ENCODE measurements at regions not wholly inside any gene's neighbourhood (a gene's known extent, or its start where the extent isn't known, plus 50 kb on each side); places are given as distances from the start of the nearest gene placed in this dataset.
"Not testable (repeated sequence)": the region's sequence is repeated elsewhere in the genome, so short reads cannot be mapped to it uniquely, and the experiment has no call there.

DNA sequence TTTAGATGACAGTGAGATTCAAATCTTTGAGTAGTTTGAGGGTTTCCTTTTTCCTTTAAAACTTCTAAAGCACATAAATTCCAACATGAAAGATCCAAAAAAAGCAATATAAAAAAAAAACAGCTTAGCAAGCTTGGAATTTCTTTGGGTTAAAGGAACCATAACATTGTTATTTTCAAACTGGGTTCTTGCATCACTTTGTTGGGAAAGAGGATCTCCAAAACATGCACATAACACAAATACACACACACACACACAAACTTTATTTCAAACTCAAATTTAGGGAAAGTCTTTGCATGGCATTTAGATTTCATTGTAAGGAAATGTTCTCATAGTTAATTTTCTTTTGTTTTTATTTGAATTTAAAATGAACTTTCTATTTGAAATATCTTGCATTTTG lies 79.2 kb upstream of the COL8A1 start:
- Histone ChIP-seq H3K36me3 (ENCODE audit: insufficient read depth, low read length) (no peaks in the 10 kb centered on the region), H4K20me1 (ENCODE audit: insufficient read depth, low read length) (no peaks in the 10 kb centered on the region), H3K9me3 (ENCODE audit: low read depth, low read length) (no peaks in the 10 kb centered on the region), H2AFZ (ENCODE audit: low read length) (no peak overlapping the region), H3K4me3 (ENCODE audit: insufficient read depth, low read length) (no peak overlapping the region), H3K27ac (ENCODE audit: low read depth, low read length) (no peak overlapping the region), H3K79me2 (ENCODE audit: insufficient read depth, low read length) (no peaks in the 10 kb centered on the region), H3K27me3 (ENCODE audit: insufficient read depth, low read length) (no peaks in the 10 kb centered on the region), H3K4me1 (ENCODE audit: insufficient read depth, low read length) (peaks cover 10% of the 10 kb centered on the region), H3K4me2 (ENCODE audit: insufficient read depth, low read length) (no peak overlapping the region)
- TF ChIP-seq, protein P1, sequence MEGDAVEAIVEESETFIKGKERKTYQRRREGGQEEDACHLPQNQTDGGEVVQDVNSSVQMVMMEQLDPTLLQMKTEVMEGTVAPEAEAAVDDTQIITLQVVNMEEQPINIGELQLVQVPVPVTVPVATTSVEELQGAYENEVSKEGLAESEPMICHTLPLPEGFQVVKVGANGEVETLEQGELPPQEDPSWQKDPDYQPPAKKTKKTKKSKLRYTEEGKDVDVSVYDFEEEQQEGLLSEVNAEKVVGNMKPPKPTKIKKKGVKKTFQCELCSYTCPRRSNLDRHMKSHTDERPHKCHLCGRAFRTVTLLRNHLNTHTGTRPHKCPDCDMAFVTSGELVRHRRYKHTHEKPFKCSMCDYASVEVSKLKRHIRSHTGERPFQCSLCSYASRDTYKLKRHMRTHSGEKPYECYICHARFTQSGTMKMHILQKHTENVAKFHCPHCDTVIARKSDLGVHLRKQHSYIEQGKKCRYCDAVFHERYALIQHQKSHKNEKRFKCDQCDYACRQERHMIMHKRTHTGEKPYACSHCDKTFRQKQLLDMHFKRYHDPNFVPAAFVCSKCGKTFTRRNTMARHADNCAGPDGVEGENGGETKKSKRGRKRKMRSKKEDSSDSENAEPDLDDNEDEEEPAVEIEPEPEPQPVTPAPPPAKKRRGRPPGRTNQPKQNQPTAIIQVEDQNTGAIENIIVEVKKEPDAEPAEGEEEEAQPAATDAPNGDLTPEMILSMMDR (IDR thresholded peaks at IDR 0.05; ENCODE audit: extremely low read depth, low read depth, low read length): no peak
- DNase-seq (ENCODE audit: insufficient read length, low spot score, missing footprints): no peak

DNA sequence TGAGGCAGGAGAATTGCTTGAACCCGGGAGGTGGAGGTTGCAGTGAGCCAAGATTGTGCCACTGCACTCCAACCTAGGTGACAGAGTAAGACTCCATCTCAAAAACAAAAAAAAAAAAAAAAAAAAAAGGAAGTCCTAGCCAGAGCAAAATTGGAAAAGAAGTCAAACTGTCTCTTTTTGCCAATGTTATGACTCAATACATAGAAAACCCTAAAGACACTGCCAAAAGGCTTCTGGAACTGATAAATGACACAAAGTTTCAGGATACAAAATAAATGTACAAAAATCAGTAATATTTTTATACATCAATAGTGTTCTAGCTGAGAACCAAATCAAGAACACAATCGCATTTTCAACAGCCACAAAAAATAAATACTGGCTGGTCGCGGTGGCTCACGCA lies 82.5 kb upstream of the COL8A1 start:
- not testable (repeated sequence) for DNase-seq (ENCODE audit: insufficient read length, low spot score, missing footprints); H3K36me3 ChIP-seq (ENCODE audit: insufficient read depth, low read length); H3K79me2 ChIP-seq (ENCODE audit: insufficient read depth, low read length); H3K4me1 ChIP-seq (ENCODE audit: insufficient read depth, low read length); H3K4me3 ChIP-seq (ENCODE audit: insufficient read depth, low read length); H3K27me3 ChIP-seq (ENCODE audit: insufficient read depth, low read length); H2AFZ ChIP-seq (ENCODE audit: low read length); H3K9me3 ChIP-seq (ENCODE audit: low read depth, low read length); H3K27ac ChIP-seq (ENCODE audit: low read depth, low read length); H3K4me2 ChIP-seq (ENCODE audit: insufficient read depth, low read length); H4K20me1 ChIP-seq (ENCODE audit: insufficient read depth, low read length)

DNA sequence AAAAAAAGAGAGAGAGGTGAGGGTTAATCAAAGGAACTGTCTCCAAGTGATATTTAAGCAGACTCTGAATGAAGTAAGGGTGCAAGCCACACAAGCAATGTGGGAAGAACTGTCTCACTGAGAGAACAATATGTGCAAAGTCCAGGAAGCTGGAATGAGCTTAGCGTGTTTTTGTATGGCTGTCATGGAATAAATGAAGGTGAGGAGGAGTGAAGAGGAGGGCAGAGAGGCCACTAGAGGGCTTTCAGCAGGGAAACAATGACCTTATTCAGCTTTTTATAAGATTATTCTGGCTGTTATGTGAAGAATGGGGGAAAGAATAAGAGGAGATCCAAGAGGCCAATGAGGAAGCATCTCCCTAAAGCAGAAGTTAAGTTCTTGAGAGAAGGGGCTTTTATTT lies 86.9 kb upstream of the COL8A1 start:
- DNase-seq (ENCODE audit: insufficient read length, low spot score, missing footprints): no peak
- Histone ChIP-seq H3K9me3 (ENCODE audit: low read depth, low read length) (no peaks in the 10 kb centered on the region), H3K36me3 (ENCODE audit: insufficient read depth, low read length) (no peaks in the 10 kb centered on the region), H3K4me1 (ENCODE audit: insufficient read depth, low read length) (peaks cover 13% of the 10 kb centered on the region), H4K20me1 (ENCODE audit: insufficient read depth, low read length) (no peaks in the 10 kb centered on the region), H2AFZ (ENCODE audit: low read length) (no peak overlapping the region), H3K27me3 (ENCODE audit: insufficient read depth, low read length) (no peaks in the 10 kb centered on the region), H3K27ac (ENCODE audit: low read depth, low read length) (no peak overlapping the region), H3K79me2 (ENCODE audit: insufficient read depth, low read length) (no peaks in the 10 kb centered on the region), H3K4me3 (ENCODE audit: insufficient read depth, low read length) (no peak overlapping the region), H3K4me2 (ENCODE audit: insufficient read depth, low read length) (no peak overlapping the region)
- TF ChIP-seq, protein P1 (IDR thresholded peaks at IDR 0.05; ENCODE audit: extremely low read depth, low read depth, low read length): peak; percentile 40

GRCh38 chr3:99549957-99550603 lies 88.3 kb upstream of the COL8A1 start:
- H3K4me3 ChIP-seq (ENCODE audit: insufficient read depth, low read length): no peak overlapping the region
- H3K27ac ChIP-seq (ENCODE audit: low read depth, low read length): no peak overlapping the region
- DNase-seq (ENCODE audit: insufficient read length, low spot score, missing footprints): no peak
- H3K9me3 ChIP-seq (ENCODE audit: low read depth, low read length): no peaks in the 10 kb centered on the region
- H4K20me1 ChIP-seq (ENCODE audit: insufficient read depth, low read length): no peaks in the 10 kb centered on the region
- H3K4me2 ChIP-seq (ENCODE audit: insufficient read depth, low read length): no peak overlapping the region
- TF ChIP-seq, protein P1 (IDR thresholded peaks at IDR 0.05; ENCODE audit: extremely low read depth, low read depth, low read length): no peak
- H2AFZ ChIP-seq (ENCODE audit: low read length): no peak overlapping the region
- H3K27me3 ChIP-seq (ENCODE audit: insufficient read depth, low read length): no peaks in the 10 kb centered on the region
- no peaks in the 10 kb centered on the region for H3K36me3 ChIP-seq (ENCODE audit: insufficient read depth, low read length)
- peaks cover 18% of the 10 kb centered on the region for H3K4me1 ChIP-seq (ENCODE audit: insufficient read depth, low read length)
- no peaks in the 10 kb centered on the region for H3K79me2 ChIP-seq (ENCODE audit: insufficient read depth, low read length)

Data from osteoblast (primary cell).